PC-9 (cell line): ENCODE measurements at regions not wholly inside any gene's neighbourhood (a gene's known extent, or its start where the extent isn't known, plus 50 kb on each side); places are given as distances from the start of the nearest gene placed in this dataset.
A peak's percentile ranks its signal among the peaks of the same experiment; 100 is the strongest.

Experiments used
- BruUV-seq: library from RNA; stranded (reverse); fragments of 400-500 nt; replicated peaks from 2 replicates; lab custom pipeline; 2021; lab: Mats Ljungman, UMichigan
- CTCF ChIA-PET: fragments of 300-600 bp; sonication (Branson Sonifier 250); formaldehyde crosslinking; loops from one replicate; lab custom pipeline; 2022; ENCODE audit warnings: antibody characterized with exemption; lab: Charles Lee
- POLR2A ChIA-PET: fragments of 300-600 bp; sonication (Branson Sonifier 250); formaldehyde crosslinking; loops from one replicate; lab custom pipeline; 2022; ENCODE audit warnings: antibody characterized with exemption; ENCODE audit not compliant: unreplicated experiment; lab: Charles Lee
- DNase-seq, 2 experiments: peaks; one replicate each; pipeline versions ENCODE4 v3.0.0 to v3.0.0-alpha.2; 2015 to 2022; ENCODE audit warnings: mixed read lengths in 1 of 2
- H2AFZ ChIP-seq: fragments of 200-600 bp; sonication (generic); 2 replicates; pipeline ENCODE4 v1.8.1; 2017; ENCODE audit warnings: antibody characterized with exemption
- H3F3A ChIP-seq: fragments of 200-600 bp; sonication (generic); 2 replicates; pipeline ENCODE4 v1.8.1; 2017; ENCODE audit warnings: antibody characterized with exemption, mild to moderate bottlenecking, low read depth; ENCODE audit not compliant: insufficient read depth
- H3K27ac ChIP-seq: fragments of 200-600 bp; sonication (generic); 2 replicates; pipeline ENCODE4 v1.6.1; 2016; ENCODE audit warnings: mixed run types
- H3K27me3 ChIP-seq: fragments of 200-600 bp; sonication (generic); 2 replicates; pipeline ENCODE4 v1.6.1; 2016; ENCODE audit warnings: low read depth, mixed run types; ENCODE audit not compliant: insufficient read depth
- H3K36me3 ChIP-seq: fragments of 200-600 bp; sonication (generic); 2 replicates; pipeline ENCODE4 v1.6.1; 2016; ENCODE audit warnings: low read depth, mixed run types
- H3K4me1 ChIP-seq: fragments of 200-600 bp; sonication (generic); replicated peaks from 2 replicates; pipeline ENCODE4 v1.6.1; 2016; ENCODE audit warnings: mixed run types; ENCODE audit not compliant: insufficient read depth
- H3K4me2 ChIP-seq: fragments of 200-600 bp; sonication (generic); 2 replicates; pipeline ENCODE4 v1.6.1; 2017; ENCODE audit warnings: mixed run types
- H3K4me3 ChIP-seq: fragments of 200-600 bp; sonication (generic); 2 replicates; pipeline ENCODE4 v1.6.1; 2016; ENCODE audit warnings: mixed run types
- H3K79me2 ChIP-seq: fragments of 200-600 bp; sonication (generic); 2 replicates; pipeline ENCODE4 v1.6.1; 2017; ENCODE audit warnings: low read depth, mixed run types
- H3K9me2 ChIP-seq: fragments of 200-600 bp; sonication (generic); 2 replicates; pipeline ENCODE4 v1.8.1; 2017; ENCODE audit warnings: mild to moderate bottlenecking; ENCODE audit not compliant: insufficient read depth
- H3K9me3 ChIP-seq: fragments of 200-600 bp; sonication (generic); 2 replicates; pipeline ENCODE4 v1.8.1; 2016; ENCODE audit warnings: low read depth; ENCODE audit not compliant: insufficient read depth
- H4K20me1 ChIP-seq: fragments of 200-600 bp; sonication (generic); 2 replicates; pipeline ENCODE4 v1.8.1; 2017; ENCODE audit not compliant: insufficient read depth
- EZH2 ChIP-seq: fragments of 200-600 bp; sonication (generic); IDR thresholded peaks from 2 replicates; pipeline ENCODE4 v1.8.0; 2017; ENCODE audit warnings: antibody characterized with exemption, low read depth
- intact Hi-C: fragments of 100-400 bp; cut with micrococcal nuclease; formaldehyde crosslinking; loops from one replicate; pipeline ENCODE4 v1.10.0; 2022; ENCODE audit not compliant: unreplicated experiment
- TF ChIP-seq, protein P1 (sequence below): fragments of 200-600 bp; sonication (generic); conservative IDR thresholded peaks from 2 replicates; pipeline ENCODE4 v1.6.1; 2017; ENCODE audit warnings: mixed run types, antibody characterized with exemption, mild to moderate bottlenecking, moderate library complexity

DNA sequence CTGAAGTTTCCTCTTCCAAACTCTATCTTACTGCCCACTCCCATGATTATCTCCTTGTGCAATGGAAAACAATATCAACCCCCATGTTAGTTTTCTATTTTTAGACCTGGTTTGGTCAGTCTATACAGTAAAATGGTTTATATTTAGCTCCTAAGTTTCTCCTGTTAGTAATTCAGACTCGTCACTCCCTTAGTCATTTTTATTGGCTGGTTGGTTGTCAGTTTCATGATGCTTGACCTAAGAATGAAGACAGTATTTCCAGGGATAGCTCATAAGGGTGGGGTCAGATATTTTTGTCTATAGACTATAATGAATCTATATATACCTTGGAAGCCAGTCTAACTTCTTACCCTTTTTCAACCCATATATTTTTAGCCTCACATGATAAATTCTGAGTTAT lies 61.4 kb upstream of the NEUROD1 start:
- Histone ChIP-seq H3K4me2 (no peak overlapping the region), H3K4me1 (peaks cover 14% of the 10 kb centered on the region), H4K20me1 (no peaks in the 10 kb centered on the region), H3K79me2 (no peaks in the 10 kb centered on the region), H3K9me3 (peaks cover 3% of the 10 kb centered on the region; the same call in 1 of the 2 replicates), H2AFZ (no peak overlapping the region), H3K36me3 (no peaks in the 10 kb centered on the region), H3K9me2 (no peaks in the 10 kb centered on the region), H3F3A (0 out of 2 replicates have a peak, but pooled peaks cover 3% of the 10 kb centered on the region), H3K27me3 (no peaks in the 10 kb centered on the region), H3K27ac (no peak overlapping the region), H3K4me3 (no peak overlapping the region)
- no TSS peak for BruUV-seq
- POLR2A ChIA-PET: no interaction called here
- no peak for TF ChIP-seq EZH2
- TF ChIP-seq, protein P1, sequence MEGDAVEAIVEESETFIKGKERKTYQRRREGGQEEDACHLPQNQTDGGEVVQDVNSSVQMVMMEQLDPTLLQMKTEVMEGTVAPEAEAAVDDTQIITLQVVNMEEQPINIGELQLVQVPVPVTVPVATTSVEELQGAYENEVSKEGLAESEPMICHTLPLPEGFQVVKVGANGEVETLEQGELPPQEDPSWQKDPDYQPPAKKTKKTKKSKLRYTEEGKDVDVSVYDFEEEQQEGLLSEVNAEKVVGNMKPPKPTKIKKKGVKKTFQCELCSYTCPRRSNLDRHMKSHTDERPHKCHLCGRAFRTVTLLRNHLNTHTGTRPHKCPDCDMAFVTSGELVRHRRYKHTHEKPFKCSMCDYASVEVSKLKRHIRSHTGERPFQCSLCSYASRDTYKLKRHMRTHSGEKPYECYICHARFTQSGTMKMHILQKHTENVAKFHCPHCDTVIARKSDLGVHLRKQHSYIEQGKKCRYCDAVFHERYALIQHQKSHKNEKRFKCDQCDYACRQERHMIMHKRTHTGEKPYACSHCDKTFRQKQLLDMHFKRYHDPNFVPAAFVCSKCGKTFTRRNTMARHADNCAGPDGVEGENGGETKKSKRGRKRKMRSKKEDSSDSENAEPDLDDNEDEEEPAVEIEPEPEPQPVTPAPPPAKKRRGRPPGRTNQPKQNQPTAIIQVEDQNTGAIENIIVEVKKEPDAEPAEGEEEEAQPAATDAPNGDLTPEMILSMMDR: no peak
- intact Hi-C loops: loop anchor here (2.0 to 5.0 kb wide), 2 partner anchors 69 to 446 kb away; no protein-coding TSS in a partner anchor
- DNase-seq: no peak
- CTCF ChIA-PET: interaction anchor here (0.8 to 2.2 kb wide), 4 partner anchors 27 to 213 kb away, joined by 3 to 7 read pairs (median 5); no protein-coding TSS in a partner anchor

DNA sequence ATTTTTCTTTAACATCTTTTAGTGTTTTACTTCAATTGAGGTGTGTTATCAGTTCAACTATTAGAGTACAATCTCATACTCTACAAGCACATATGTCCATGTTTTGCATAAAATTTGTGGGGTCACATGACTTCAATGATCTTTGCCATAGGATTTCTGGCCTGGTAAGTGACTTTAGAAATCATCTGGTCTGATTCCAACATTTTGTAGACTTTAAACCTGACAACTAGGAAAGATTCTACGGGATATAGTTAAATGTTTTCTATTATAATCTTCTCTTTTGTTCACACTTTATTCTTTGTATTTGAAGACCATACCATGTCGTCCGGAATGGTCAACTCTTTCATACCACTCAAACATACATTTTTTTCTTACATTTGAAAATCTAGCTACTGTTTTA lies 62.0 kb upstream of the NEUROD1 start:
- Histone ChIP-seq H3K9me3 (peaks cover 6% of the 10 kb centered on the region; the same call in 1 of the 2 replicates), H3K4me3 (no peak overlapping the region), H3K27me3 (no peaks in the 10 kb centered on the region), H4K20me1 (no peaks in the 10 kb centered on the region), H2AFZ (peak overlapping the region; percentile 17; the same call in 1 of the 2 replicates), H3K27ac (no peak overlapping the region), H3K9me2 (no peaks in the 10 kb centered on the region), H3K4me2 (no peak overlapping the region), H3K4me1 (peaks cover 14% of the 10 kb centered on the region), H3F3A (0 out of 2 replicates have a peak, but pooled peaks cover 3% of the 10 kb centered on the region), H3K36me3 (no peaks in the 10 kb centered on the region), H3K79me2 (no peaks in the 10 kb centered on the region)
- BruUV-seq: no TSS peak
- intact Hi-C loops: loop anchor here (2.0 to 5.0 kb wide), 2 partner anchors 68 to 445 kb away; no protein-coding TSS in a partner anchor
- ChIA-PET POLR2A (interaction anchor here (0.6 to 0.7 kb wide), 5 partner anchors 154 to 683 kb away, joined by 3 to 8 read pairs (median 4); no protein-coding TSS in a partner anchor), CTCF (interaction anchor here (0.6 to 2.2 kb wide), 12 partner anchors 23 to 1618 kb away, joined by 3 to 8 read pairs (median 6); no protein-coding TSS in a partner anchor)
- TF ChIP-seq, protein P1: no peak
- no peak for TF ChIP-seq EZH2
- DNase-seq: no peak

DNA sequence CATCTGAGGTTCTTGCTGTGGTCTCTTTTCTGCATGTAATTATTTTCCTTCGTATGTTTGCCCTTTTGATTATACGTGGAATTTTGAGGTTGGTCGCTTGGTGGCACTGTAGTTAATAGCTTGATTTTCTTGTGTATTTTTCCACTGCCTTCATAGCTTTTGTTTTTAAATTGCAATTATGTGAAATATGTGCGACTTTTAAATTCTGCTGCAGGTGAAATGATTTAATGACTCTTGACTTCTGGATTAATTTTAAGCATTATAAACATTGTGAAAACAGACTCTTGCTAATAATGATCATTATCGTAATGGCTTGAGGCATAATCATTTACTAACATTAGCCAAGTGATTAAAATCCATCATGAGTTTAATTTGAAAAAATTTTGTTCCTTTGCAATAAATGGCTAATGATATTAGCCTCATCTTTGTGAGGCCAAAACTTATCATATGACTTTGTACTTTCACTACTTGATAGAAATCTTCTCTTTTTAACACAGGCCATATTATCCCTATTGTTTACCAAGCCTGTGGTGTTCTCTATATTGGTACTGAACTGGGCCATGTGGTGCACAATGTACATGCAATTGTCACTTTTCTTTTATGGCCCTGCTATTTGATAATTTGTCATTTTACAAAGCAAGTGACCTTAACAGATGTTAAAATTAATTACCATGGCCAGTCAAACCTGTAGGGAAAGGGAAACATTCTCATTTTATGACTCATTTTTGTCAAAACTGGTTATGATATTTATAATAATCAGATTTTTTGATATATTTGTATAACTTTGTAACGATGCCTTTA lies 62.8 kb upstream of the NEUROD1 start:
- intact Hi-C loops: loop anchor here (1.0 to 5.0 kb wide), 7 partner anchors 48 to 444 kb away; partner anchors contain the start of gene ITPRID2
- Histone ChIP-seq H4K20me1 (no peaks in the 10 kb centered on the region), H3K9me2 (no peaks in the 10 kb centered on the region), H3K4me2 (peak overlapping the region; percentile 29; the same call in 1 of the 2 replicates), H3K4me3 (no peak overlapping the region), H3F3A (0 out of 2 replicates have a peak, but pooled peaks cover 3% of the 10 kb centered on the region), H3K9me3 (peaks cover 12% of the 10 kb centered on the region; the same call in 1 of the 2 replicates), H3K27ac (no peak overlapping the region), H3K4me1 (peaks cover 14% of the 10 kb centered on the region), H3K27me3 (no peaks in the 10 kb centered on the region), H2AFZ (peak overlapping the region; percentile 17; the same call in 1 of the 2 replicates), H3K79me2 (no peaks in the 10 kb centered on the region), H3K36me3 (no peaks in the 10 kb centered on the region)
- CTCF ChIA-PET: interaction anchor here (0.6 to 2.2 kb wide), 13 partner anchors 22 to 1619 kb away, joined by 3 to 8 read pairs (median 6); partner anchors contain the start of gene ITPRID2
- POLR2A ChIA-PET: interaction anchor here (0.6 to 0.7 kb wide), 7 partner anchors 25 to 897 kb away, joined by 3 to 8 read pairs (median 4); no protein-coding TSS in a partner anchor
- DNase-seq: peak; percentile 50 to 59
- TF ChIP-seq EZH2: no peak
- TF ChIP-seq, protein P1: peak; percentile 95
- BruUV-seq: no TSS peak
